HG03108 (cell line): ENCODE measurements at regions not wholly inside any gene's neighbourhood (a gene's known extent, or its start where the extent isn't known, plus 50 kb on each side); places are given as distances from the start of the nearest gene placed in this dataset.

ENCODE experiments used
- ATAC-seq: cut with Tn5 transposase; IDR thresholded peaks from one replicate; pipeline ENCODE4 v1.9.1; 2021; ENCODE audit warnings: moderate library complexity; ENCODE audit not compliant: unreplicated experiment

DNA sequence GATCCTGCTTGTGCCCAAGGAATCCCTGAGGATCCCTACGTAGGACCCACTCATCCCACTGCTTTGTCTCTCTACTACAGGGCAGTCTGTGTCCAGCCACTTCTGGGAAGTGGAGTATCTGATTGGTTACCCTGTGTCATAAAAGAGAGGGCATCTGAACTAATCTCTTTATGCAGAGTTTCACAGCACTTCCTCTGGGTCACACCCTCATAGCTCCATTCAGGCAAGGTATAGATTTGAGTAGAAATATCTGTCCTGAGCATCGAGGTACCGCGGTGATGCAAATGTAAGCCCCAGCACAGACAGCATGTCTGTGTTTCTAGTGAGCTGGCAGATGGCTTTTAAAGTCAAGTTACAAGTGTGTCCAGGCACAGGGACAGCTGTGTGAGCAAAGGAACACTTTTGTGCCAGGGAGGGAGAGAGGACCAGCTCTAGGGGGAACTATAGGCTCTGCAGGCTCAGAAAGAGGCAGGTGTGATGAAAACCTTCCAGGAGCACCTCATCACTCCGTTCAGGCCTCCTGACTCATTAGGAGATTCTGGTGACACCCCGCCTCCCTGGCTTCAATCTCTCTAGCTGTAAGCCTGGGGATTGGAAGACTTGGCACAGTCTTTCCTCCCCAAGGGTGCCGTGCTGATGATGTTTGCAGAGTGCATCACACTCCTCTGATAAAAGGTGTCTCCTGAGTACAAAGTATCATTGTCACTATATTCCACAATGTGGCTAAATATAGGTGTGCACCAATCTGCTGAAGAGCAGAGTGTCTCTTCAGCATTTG, 84.3 kb upstream of the UBL3 start:
- ATAC-seq = no peak

DNA sequence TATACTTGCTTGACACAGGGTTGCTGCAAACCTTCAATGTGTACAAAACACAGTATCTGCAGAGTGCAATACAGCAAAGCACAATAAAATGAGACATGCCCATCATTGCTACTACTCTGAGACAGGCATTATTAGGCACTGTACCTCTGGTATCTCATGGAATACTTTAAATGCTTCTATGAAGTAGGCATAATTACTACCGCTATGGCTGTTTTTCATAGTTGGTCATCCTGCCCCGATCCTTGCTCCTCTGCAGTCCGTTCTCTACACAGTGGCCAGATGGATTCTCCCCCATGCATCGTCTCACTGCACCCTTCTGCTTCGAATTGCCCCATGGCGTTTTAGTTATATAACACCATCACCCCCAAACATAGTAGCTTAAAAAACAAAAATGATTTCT, 83.0 kb upstream of the UBL3 start:
- no peak for ATAC-seq

- ATAC-seq = no peak
Observed at GRCh38 chr13:29931696-29932095, 81.3 kb upstream of the UBL3 start.

DNA sequence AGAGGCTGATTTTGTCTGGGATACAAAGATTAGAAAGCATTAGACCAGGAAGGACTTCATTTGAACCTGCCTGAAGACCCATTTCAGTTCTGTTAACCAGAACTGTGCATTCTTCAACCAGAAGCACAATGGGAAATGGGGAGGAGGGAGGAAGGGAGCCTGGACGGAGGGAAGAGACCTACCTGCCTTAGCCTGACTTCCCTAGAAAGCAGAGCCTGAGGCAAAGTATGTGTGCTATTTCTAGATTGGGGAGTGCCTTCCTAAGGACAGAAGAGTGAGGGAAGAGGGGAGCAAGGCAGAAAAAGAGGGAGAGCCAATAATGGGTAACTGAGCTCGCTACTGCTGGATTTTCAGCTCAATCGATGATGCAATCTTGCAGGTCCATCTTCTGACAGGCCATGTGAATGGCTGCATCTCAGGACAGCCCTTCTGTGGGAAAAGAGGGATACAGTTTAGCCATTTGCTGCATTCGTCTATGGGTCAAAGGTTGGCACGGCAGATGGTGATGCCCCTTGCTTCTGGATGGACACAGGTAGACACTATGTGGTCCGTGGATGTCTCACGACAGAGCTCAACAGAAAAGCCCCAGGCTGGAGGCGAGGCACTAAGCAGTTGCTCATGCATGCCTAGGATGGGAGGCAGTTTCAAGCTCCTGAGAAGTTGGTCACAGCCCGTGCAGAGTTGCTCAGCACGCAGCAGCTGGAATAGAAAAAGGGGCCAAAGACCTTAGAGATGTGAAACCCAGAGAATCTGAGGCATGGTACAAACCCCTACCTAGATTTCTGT, 78.8 kb upstream of the UBL3 start:
- ATAC-seq = no peak

DNA sequence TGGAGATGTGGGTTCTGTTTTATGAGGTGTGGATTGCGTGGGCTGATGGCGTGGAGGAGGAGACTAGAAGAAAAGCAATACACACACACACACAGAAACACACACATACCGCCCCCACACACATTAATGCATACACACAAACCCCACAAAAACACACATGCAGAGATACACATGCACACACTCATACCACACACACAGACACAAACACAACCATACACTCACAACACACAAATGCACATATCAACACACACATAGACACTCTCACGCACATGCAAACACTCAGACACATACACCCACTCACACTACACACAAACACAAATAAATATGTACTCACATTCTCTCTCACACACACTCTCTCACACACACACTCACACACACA, 75.7 kb upstream of the UBL3 start:
- ATAC-seq = no peak

DNA sequence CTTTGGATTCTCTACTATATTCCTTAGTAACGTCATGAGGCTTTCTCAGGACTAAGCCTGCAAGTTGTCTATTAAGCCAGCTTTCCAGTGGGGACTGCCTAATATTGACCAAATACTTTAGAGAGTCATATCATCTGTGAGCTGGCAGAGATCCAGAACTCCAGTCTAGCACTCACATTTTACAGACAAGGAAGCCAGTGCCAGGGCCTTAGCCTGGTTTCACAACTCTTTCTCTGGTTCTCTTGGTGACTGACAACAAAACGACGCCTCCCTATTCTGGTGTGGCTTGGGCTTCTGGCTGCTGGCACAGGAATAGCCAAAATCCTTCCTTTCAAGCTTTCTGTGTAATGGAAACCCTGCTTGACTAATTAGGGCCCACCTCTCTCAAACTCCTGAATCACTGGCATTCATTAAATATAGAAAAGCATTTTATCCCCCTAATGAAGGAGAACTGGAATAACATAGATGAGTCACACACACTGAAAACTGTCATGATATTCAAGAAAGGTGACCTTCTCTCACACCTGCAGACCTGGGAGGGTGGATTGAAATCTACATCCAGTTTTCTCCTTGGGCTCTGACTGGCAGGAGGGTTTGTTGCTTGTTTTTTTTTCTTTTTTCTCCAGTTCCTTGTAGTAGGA, 75.2 kb upstream of the UBL3 start:
- no peak for ATAC-seq

DNA sequence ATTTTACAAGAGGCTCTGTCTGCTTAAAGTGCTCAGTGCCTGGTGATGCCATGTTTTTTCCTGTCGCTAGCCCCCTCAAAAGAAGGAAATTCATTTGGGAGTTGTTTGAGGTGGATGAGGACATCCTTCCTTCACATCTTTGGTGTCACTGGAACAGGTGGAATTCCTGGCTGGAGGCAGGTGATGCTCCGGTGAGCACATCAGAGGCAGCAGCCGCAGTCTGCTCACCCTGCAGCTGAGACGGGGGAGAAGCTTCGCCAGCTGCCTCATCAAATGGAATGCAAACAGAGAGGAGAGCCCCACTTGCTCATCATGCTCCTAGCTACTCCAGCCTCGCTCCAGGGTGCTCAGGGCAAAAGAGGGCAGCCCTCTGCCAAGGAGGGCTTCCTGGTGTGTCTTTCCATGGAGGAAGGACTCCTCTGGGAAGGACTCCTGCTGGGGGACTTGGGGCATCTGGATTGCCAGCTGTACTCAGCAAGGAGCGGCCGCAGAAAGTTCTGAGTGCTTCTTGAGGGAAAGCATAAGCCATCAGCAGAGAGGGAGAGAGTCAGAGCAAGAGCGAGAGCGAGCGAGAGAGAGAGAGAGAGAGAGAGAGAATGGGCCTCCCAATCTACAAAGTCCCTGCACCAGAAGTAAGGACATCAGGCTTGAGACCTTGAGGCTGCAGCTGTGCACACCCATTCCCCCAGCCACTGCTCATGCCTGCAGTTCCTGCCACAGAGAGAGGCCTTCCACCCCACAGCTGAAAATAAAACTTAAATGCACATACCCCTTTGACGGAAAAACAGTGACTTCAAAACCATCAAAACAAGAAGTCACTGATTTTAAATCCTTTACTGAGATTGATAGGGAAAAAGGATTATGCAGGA, 74.3 kb upstream of the UBL3 start:
- no peak for ATAC-seq

GRCh38 chr13:29923554-29924481, 73.4 kb upstream of the UBL3 start:
- no peak for ATAC-seq

DNA sequence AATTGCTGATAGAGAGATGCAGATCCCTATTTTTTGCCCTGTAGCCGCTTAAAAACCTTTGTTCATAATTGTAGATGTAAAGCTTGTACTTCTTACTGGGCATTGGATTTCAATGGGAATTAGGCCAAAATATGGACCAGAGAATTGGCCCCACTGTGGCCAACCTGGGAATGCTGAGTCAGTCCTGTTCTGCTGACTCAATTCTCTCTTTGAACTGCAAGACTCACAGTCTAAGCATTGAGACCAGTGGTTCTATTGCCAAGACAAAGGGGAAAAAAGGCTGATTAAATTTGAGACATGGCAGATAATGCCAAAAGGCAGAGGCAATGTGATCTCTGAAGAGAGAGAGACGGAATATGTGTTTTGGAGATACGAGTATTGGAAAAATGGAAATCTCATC, 72.5 kb upstream of the UBL3 start:
- ATAC-seq = no peak

DNA sequence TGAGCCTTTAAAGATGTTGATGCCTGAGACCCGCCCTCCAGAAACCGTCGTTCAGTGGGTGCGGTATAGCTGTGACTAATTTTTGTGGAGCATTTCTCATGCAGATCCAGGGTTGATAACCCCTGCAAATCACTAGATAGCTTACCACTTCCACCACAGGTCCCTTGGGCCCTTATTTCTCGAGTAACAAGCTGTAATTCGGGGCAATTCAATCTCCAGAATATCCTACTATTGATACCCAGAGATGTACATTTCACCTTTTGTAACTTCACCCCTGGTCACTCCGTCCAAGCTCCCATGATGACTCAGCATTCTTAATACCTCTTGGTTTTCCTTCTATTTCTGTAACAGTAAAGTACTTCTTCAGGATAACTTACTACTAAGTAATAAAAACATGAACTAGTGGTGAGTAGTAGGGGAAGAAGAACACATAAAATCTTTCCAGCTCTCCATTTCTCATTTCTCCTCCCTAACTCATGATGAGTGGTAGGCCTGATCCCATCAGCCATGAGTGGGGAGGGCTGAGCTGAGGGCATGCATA, 71.9 kb upstream of the UBL3 start:
- ATAC-seq = no peak

- ATAC-seq = no peak
Observed at GRCh38 chr13:29921542-29921941, 71.1 kb upstream of the UBL3 start.

- ATAC-seq = no peak
Observed at GRCh38 chr13:29920025-29920643, 69.7 kb upstream of the UBL3 start.

DNA sequence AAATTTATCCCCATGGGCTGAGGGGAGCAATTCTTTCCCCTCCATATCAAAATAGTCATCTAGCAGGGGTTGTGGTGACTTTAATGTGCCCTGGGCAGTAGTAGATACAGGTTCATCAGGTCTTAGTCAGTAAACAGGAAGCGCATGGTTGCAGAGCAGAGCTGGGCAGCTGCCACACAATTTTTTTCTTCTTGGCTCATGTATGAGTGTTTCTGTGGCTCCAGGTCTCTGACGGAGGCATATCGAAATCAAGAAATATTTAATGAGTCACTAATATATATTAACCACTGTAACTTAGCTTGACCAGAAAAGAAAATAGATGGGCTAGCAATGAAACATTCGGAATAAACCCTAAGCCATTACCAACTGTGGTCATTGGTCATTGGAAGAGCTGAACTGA, 68.4 kb upstream of the UBL3 start:
- no peak for ATAC-seq

DNA sequence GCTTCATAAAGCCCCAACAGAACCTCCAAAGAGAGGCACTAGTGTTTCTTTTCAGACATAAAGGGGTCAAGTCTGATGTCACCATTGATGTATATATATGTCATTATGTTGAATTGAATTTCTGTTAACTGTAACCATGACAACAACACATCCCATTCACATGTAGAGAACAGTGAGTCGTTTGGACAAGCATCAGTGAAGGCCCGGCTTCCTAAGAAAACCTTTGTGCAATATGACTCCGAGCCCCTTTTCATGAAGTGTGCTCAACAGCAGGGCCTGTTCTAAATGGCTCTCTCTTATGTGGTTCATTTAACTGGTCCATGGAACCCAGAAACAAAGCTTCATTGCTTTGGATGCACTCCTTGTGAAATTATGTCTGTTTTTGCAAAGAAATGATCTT, 67.2 kb upstream of the UBL3 start:
- ATAC-seq = no peak

- no peak for ATAC-seq
Observed at GRCh38 chr13:29914581-29914980, 64.2 kb upstream of the UBL3 start.

DNA sequence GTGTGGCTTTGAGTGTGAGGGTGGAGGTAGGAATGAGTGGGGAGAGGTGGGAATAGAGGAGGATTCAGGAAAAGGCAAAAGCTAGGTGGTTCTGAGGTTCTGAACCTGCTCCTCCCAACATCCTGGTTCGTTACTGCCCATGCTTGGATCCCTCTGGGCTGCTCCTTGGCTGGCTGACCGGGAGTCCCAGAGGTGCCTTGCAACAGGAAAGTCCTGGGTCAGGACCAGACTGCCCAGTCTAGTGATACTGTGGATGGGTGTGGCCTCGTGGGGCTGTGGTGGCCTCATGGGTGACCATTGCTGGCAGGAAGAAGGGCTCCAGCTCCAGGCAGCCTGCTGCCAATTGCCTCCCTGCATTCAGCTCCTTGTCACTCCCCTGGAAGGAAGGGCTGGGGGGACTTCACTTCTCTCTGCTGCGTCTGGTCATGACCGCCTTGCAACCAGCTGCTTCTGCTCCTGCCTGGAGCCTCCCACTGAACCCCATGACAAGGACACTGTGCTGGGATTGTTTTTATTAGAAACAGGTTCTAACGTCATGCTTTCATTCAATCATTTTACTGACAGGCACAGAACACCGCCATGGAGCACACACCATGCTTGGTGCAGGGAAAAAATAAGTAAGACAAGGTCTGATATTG, 61.5 kb upstream of the UBL3 start:
- no peak for ATAC-seq

DNA sequence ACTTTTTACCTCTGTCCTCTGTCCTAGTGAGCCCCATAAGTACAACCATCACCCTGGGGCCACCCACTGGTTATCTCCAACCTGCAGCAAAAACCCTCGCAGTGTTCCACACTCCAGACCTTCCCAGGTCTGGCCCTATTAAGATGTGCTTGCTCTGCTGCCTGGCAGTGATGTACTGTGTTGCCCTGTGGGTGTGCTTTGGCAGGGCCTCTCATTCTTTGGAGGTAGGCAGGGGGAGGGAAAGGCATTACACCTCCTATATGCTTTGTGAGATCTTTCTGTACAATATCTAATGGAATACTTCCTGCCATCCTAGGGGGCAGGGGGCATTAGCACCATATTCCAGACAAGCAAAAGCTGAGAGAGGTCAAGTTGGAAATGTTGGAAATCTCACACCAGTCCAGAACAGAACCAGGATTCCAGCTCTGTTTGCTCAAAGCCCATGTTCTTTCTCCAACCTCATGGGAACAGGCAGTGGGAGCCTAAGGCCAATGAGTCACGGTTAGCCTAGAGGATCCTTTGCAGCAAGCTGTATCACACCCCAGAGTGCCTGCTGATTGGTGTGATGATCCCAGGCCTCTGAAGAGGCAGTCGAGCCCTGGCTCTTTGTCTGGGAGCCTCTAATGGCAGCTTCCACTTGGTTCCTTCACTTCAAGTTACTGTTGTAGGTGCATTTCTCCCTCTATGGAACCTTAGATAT, 59.7 kb upstream of the UBL3 start:
- no peak for ATAC-seq

DNA sequence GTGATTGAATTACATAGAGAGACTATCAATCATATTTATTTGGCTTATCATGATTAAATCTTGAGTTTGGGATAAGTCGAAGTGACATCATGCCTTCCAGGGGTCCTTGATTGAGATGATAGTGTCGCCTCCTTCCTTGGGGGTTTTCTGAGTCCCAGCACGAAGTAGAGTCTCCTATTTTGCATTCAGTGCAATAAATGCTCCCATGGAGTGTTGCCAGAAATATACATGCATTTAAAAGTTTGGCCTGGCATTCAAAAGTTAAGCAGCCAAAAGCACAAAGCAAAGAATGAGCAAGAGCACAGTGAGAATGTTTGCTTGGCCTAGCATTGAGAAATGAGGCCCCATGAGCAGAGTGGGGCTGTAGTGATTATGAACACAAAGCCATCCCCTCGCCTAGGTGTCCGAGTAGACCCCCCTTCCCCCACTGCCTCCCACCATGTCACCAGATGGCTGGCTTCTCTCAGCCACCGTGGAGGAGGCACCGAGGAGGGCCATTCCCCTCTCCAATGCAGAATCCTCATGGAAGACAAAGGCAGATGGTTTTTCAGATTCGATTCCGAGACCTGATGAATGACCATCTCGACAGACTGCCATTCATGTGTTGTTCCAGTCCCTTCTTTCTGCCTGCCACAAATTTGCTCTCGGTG, 58.8 kb upstream of the UBL3 start:
- no peak for ATAC-seq
